ENCODE measurements at regions not wholly inside any gene's neighbourhood (a gene's known extent, or its start where the extent isn't known, plus 50 kb on each side); places are given as distances from the start of the nearest gene placed in this dataset.
"Not testable (repeated sequence)": the region's sequence is repeated elsewhere in the genome, so short reads cannot be mapped to it uniquely, and the experiment has no call there.

DNA sequence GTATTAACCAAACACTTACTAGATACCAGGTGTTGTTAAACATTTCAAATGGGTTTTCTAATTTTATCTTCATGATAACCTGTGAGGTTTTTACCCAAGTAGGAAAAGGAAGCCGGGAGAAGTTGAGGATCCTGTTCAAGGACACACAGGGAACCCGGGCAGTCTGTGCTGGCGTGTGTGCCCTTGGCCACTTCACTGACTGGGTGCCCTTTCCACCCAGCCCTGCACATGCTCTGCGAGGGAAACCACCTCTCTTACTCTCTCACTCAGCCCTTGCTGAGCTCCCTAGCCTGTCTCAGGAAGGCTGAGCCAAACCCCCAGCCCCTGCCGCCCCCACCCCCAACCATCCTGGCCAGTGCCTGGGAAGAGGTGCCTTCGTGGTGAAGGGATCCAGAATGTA, 51.8 kb downstream of the TEX44 start:
- no peak for DNase-seq (ENCODE audit: low read depth in 2 of 2)

DNA sequence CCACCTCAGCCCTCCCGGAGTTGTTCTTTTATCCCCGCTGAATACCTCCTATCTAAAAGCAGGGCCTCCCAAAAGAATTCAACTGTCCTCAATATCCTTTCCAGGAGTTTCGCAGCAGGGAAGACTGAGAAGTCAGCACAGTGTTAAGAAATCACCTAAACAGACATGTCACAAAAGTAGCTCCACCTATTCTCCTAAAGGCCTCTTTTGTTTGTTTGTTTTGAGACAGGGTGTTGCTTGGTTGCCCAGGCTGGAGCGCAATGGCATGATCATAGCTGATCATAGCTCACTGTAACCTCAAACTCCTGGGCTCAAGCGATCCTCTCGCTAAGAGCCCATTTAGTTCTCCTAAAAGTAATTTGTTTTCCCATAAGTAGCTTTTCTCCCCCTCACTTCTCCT, 53.8 kb downstream of the TEX44 start:
- no peak for DNase-seq (ENCODE audit: low read depth in 2 of 2)

DNA sequence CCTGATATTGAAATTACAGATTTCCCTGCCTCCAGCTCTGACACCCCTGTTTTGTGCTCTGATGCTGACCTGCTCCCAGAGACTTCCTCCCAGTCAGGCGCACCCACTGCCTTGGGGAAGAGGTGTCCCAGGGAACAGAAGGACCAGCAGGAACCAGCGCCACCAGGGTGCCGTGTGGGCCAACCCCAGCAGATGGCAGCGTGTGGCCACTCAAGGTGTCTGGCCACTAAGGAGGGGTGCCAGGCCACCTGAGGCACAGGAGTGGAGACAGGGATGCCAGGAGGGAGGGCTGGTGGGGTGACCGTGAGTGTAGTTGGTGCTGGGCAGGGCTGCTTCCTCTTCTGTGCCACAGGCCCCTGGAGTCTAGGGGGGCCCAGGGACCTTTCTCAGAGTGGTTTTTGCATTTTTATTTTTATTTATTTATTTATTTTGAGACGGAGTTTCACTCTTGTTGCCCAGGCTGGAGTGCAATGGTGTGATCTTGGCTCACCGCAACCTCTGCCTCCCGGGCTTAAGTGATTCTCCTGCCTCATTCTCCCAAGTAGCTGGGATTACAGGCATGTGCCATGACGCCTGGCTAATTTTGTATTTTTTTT, 56.0 kb downstream of the TEX44 start:
- peak in 1 of 2 donors; percentile 30 for DNase-seq (ENCODE audit: low read depth in 2 of 2)

DNA sequence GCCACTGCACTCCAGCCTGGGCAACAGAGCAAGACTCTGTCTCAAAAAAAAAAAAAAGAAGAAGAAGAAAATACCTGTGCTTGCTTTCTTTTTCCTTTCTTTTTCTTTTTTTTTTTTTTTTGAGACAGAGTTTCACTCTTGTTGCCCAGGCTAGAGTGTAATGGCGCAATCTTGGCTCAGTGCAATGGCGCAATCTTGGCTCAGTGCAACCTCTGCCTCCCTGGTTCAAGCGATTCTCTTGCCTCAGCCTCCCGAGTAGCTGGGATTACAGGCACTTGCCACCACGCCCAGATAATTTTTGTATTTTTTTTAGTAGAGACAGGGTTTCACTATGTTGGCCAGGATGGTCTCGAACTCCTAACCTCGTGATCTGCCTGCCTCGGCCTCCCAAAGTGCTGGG, 56.8 kb upstream of the PTMA start:
- not testable (repeated sequence) for DNase-seq (ENCODE audit: low read depth in 2 of 2)

DNA sequence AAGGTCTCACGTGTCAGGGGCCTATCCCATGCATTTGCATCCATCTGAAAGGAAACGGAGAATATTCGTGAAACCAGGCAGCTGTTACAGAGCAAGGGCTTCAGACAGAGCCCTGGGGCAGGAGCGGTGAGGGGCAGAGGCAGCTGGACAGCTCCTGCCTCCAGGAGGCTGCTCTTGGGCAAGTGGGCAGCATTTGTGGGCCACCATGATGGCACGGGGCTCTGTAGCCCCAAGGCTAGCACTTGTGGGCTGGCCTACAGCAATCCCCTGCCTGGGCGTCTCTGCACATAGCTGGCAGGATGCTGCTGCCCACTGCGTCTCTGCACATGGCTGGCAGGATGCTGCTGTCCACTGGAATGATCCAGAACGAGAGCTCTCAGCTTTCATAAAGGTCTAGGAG, 52.8 kb upstream of the PTMA start:
- no peak for DNase-seq (ENCODE audit: low read depth in 2 of 2)

DNA sequence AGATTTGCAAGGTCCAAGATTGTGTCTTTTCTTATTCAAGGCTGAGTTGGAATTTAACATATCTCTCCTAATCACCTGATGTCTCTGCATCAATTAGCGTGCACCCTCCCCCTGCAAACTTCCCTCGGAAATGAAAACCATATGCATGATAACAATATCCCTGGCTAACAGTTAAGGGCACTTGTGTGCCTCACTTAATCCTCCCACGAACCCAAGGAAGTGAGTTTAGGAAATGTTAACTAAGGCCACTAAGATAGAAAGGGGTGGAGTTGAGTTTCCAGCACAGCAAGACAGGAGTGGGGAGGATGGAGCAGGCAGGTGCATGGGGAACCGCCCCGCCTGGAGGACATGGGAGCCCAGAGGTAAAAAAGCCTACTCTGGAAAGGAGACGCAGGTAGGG, 52.4 kb upstream of the PTMA start:
- no peak for DNase-seq (ENCODE audit: low read depth in 2 of 2)

All from stimulated activated CD4-positive, alpha-beta T cell treated with anti-CD3 and anti-CD28 coated beads, Interleukin-1b, Interleukin-23, amount 100 ng/mL, for 1 hour (primary cell).